ENCODE measurements at regions not wholly inside any gene's neighbourhood (a gene's known extent, or its start where the extent isn't known, plus 50 kb on each side); places are given as distances from the start of the nearest gene placed in this dataset.

DNA sequence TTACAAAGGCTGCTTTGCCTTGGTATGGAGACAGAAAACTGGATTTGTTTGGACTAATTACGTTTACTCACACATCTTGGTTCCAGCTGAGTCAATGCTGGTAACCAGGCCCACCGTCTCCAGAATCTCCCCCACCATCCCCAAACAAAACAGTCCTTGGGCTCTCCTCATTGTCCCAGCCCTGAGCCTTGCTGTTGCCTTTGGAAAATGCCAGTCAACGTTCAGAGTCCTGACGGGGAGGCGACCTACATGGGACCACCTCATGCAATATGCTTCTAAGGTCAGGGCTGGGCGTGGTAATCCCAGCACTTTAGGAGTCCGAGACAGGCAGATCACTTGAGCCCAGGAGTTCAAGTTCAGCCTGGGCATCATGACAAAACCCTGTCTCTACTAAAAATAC is 85.2 kb upstream of the IQSEC1 start:
- no peaks in the 10 kb centered on the region; a peak in 2 of 4 replicates for H3K27me3 ChIP-seq (replicated peaks in 1 of 2; ENCODE audit: control insufficient read depth in 2 of 2, insufficient read depth in 2 of 2, low read length in 1 of 2)
- H3K9ac ChIP-seq (ENCODE audit: control insufficient read depth, insufficient read depth, low read length) = no peak overlapping the region
- intact Hi-C loops (cut with micrococcal nuclease; ENCODE audit: unreplicated experiment) (no loop called here), in situ Hi-C loops (cut with MboI) (no loop called here)
- WGBS (ENCODE audit: insufficient coverage, insufficient replicate concordance, low lambda C conversion rate, missing lambda C conversion rate) = 8% methylated on average over 7 of the region's 7 CpGs
- H3K79me2 ChIP-seq (ENCODE audit: control insufficient read depth, insufficient read depth, low read length) = no peaks in the 10 kb centered on the region
- no TSS peak for BruUV-seq (replicated peaks)
- no peaks in the 10 kb centered on the region for H3K4me1 ChIP-seq (ENCODE audit: control insufficient read depth, insufficient read depth, low read length)
- H3K27ac ChIP-seq (ENCODE audit: control insufficient read depth, insufficient read depth) = no peak overlapping the region
- ChIA-PET SMC1A (ENCODE audit: uncharacterized antibody, unreplicated experiment) (no interaction called here), POLR2A (no interaction called here), RAD21 (ENCODE audit: unreplicated experiment) (no interaction called here), CTCF (no interaction called here)
- H4K20me1 ChIP-seq (ENCODE audit: control insufficient read depth, insufficient read depth) = no peaks in the 10 kb centered on the region
- H3K36me3 ChIP-seq (ENCODE audit: control insufficient read depth in 2 of 2, insufficient read depth in 2 of 2, low read length in 1 of 2) = no peaks in the 10 kb centered on the region
- TF ChIP-seq ZSCAN29 (IDR thresholded peaks at IDR 0.05) = no peak
- no peak for TF ChIP-seq ZNF384 (IDR thresholded peaks at IDR 0.05; ENCODE audit: borderline replicate concordance, low read depth, low read length)
- no peak for TF ChIP-seq NR2C1 (IDR thresholded peaks at IDR 0.05)
- no peak for TF ChIP-seq HDGF (IDR thresholded peaks at IDR 0.05)
- TF ChIP-seq, protein P1, sequence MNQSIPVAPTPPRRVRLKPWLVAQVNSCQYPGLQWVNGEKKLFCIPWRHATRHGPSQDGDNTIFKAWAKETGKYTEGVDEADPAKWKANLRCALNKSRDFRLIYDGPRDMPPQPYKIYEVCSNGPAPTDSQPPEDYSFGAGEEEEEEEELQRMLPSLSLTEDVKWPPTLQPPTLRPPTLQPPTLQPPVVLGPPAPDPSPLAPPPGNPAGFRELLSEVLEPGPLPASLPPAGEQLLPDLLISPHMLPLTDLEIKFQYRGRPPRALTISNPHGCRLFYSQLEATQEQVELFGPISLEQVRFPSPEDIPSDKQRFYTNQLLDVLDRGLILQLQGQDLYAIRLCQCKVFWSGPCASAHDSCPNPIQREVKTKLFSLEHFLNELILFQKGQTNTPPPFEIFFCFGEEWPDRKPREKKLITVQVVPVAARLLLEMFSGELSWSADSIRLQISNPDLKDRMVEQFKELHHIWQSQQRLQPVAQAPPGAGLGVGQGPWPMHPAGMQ (IDR thresholded peaks at IDR 0.05; ENCODE audit: borderline replicate concordance) = no peak
- TF ChIP-seq, protein P2, sequence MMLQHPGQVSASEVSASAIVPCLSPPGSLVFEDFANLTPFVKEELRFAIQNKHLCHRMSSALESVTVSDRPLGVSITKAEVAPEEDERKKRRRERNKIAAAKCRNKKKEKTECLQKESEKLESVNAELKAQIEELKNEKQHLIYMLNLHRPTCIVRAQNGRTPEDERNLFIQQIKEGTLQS (IDR thresholded peaks at IDR 0.05; ENCODE audit: borderline replicate concordance, extremely low read depth, low read depth, low read length) = no peak
- TF ChIP-seq RB1 (IDR thresholded peaks at IDR 0.05; ENCODE audit: borderline replicate concordance) = no peak
- no peak for TF ChIP-seq EGR1 (IDR thresholded peaks at IDR 0.05; ENCODE audit: borderline replicate concordance in 1 of 2, low read depth in 2 of 2, low read length in 2 of 2)
- TF ChIP-seq, protein P3, sequence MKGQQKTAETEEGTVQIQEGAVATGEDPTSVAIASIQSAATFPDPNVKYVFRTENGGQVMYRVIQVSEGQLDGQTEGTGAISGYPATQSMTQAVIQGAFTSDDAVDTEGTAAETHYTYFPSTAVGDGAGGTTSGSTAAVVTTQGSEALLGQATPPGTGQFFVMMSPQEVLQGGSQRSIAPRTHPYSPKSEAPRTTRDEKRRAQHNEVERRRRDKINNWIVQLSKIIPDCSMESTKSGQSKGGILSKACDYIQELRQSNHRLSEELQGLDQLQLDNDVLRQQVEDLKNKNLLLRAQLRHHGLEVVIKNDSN (IDR thresholded peaks at IDR 0.05; ENCODE audit: borderline replicate concordance, extremely low read length, insufficient read depth, low read depth, low read length) = no peak
- TF ChIP-seq MEF2A (IDR thresholded peaks at IDR 0.05; ENCODE audit: insufficient read depth, low read depth, low read length) = no peak
- no peak for TF ChIP-seq SREBF1 (IDR thresholded peaks at IDR 0.05; ENCODE audit: low read length)
- TF ChIP-seq POLR2A (IDR thresholded peaks at IDR 0.05; ENCODE audit: low read depth, low read length) = no peak
- TF ChIP-seq BMI1 (IDR thresholded peaks at IDR 0.05; ENCODE audit: borderline replicate concordance) = no peak
- DNase-seq (ENCODE audit: low read depth, low spot score) (no peak), ATAC-seq (no peak), FAIRE-seq (no peak)
- no peak overlapping the region for H3K4me3 ChIP-seq
- no peak overlapping the region for H2AFZ ChIP-seq (ENCODE audit: control insufficient read depth, low read depth, low read length)
- peaks cover 2% of the 10 kb centered on the region; the same call in 1 of the 3 replicates for H3K9me3 ChIP-seq (replicated peaks; ENCODE audit: control insufficient read depth, insufficient read depth, low read length)
- H3K4me2 ChIP-seq (ENCODE audit: control insufficient read depth, insufficient read depth) = no peak overlapping the region
